RKO (cell line): ENCODE measurements at regions not wholly inside any gene's neighbourhood (a gene's known extent, or its start where the extent isn't known, plus 50 kb on each side); places are given as distances from the start of the nearest gene placed in this dataset.
A peak's percentile ranks its signal among the peaks of the same experiment; 100 is the strongest.
"Not testable (repeated sequence)": the region's sequence is repeated elsewhere in the genome, so short reads cannot be mapped to it uniquely, and the experiment has no call there.

ENCODE experiments used
- DNase-seq: peaks from one replicate; pipeline ENCODE4 v3.0.0-alpha.2; 2016; ENCODE audit warnings: low spot score

- not testable (repeated sequence) for DNase-seq
Measured at GRCh38 chr1:188749275-188749674, 1728.4 kb downstream of the BRINP3 start.

GRCh38 chr1:188752027-188752426 lies 1725.6 kb downstream of the BRINP3 start:
- DNase-seq: not testable (repeated sequence)

- DNase-seq: not testable (repeated sequence)
Measured at GRCh38 chr1:188757747-188758146, 1719.9 kb downstream of the BRINP3 start.

DNA sequence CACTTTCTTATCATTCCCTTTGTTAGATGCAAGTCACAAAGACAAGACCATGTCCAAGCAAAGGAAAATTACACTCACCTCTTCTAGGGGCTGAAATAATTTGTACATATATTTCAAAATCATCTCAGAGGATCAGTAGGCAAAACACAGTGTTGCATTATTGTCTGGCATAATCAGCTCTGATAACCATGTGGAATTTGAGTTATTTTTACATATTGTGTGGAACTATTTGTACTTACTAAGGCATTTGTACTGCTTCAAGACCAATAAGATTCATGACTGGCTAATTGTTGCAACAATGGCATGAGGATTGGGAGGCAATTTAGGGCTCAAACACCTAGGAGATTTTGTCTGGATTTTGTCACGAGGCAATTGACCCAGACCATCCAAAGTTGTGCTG lies 1716.4 kb downstream of the BRINP3 start:
- DNase-seq: no peak

DNA sequence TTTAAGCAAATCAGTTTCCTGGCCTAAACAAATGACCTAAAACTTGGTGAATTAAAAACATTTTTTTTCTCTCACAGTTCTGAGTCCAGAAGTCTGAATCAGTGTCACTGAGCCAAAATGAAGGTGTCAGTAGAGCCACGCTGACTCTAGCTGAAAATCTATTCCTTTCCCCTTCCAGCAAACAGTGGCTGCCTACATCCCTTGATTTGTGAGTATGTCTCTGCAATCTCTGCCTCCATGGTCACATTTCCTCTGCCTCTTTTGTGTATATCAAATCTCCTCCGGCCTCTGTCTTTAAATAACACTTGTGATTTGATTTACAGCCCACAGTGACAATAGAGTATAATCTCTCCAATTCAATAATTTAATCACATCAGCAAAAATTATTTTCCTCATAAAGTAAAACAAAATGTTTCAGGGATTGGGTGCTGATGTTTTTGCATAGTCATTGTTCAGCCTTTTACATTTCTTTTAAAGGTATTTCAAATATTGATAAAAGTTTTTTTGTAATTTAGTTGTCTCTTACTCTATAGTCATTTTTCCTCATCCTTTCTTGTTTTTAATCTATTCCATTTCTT lies 1715.4 kb downstream of the BRINP3 start:
- no peak for DNase-seq

GRCh38 chr1:188763541-188763940 lies 1714.1 kb downstream of the BRINP3 start:
- DNase-seq: no peak

GRCh38 chr1:188769181-188769580 lies 1708.5 kb downstream of the BRINP3 start:
- DNase-seq: no peak

DNA sequence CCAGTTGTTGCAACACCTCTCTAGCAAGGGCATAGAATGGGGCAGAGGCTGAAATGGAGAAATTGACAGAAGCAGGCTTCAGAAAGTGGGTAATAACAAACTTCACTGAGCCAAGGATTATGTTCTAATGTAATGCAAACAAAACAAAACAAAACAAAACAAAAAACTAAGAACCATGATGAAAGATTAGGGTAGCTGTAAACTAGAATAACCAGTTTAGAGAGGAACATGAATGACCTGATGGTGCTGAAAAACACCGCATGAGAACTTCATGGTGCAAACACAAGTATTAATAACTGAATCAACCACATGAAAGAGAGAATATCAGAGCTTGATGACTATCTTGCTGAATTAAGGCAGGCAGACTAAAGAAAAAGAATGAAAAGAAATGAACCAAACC lies 1707.7 kb downstream of the BRINP3 start:
- DNase-seq: no peak

DNA sequence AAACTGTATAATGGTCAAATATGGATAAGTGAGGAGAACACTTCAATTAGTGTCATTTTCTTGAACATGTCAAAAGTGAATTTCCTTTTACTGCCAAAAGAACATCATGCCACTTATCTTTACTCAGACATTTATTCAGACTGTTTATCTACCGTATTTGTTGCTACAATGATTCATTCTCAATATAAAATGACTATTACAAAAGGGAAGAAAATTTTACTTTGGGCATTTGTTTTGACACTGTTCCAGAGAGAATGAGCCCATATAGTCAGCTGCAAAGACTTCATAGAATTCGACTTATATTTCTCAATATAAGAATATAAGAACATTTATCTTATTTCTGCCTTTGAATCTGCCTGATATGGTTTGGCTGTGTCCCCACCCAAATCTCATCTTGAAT lies 1699.1 kb downstream of the BRINP3 start:
- DNase-seq: no peak

DNA sequence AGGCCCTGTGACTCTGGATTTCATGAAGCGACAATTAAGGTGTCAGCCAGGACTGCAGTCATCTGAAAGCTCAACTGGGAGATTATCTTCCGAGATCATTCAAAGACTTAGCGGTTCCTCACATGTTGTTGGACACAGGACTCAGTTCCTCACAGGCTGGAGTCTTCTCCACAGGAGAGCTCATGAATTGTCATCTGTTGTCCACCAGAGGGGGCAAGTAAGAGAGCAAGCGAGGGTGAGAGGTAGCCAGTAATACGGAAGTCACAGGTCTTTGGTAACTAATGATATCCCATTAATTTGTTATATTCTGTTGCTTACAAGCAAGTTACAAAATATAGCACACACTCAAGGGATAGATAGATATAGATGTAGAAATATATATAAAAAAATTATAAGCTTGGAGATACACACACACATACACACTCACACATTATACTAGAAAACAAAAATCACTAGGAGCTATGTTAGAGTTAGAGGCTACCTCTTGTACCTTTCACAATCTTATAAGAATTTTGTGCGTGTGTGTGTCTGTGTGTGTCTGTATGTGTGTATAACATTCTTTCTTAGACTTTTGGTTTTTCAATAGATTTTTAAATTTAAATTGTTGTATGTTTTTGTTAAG lies 1695.3 kb downstream of the BRINP3 start:
- peak; percentile 55 for DNase-seq

- DNase-seq: no peak
Measured at GRCh38 chr1:188794969-188795368, 1682.7 kb downstream of the BRINP3 start.

DNA sequence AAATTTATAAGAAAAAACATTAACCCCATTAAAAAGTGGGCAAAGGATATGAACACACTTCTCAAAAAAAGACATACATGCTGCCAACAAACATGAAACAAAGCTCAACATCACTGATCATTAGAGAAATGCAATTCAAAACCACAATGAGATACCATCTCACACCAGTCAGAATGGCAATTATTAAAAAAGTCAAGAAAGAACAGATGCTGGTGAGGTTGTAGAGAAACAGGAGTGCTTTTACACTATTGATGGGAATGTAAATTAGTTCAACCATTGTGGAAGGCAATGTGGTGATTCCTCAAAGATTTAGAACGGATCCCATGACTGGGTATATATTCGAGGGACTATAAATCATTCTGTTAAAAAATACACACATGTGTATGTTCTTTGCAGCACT lies 1665.5 kb downstream of the BRINP3 start:
- not testable (repeated sequence) for DNase-seq

- DNase-seq: not testable (repeated sequence)
Measured at GRCh38 chr1:188812836-188813573, 1664.7 kb downstream of the BRINP3 start.

GRCh38 chr1:188817814-188818213 lies 1659.8 kb downstream of the BRINP3 start:
- no peak for DNase-seq

DNA sequence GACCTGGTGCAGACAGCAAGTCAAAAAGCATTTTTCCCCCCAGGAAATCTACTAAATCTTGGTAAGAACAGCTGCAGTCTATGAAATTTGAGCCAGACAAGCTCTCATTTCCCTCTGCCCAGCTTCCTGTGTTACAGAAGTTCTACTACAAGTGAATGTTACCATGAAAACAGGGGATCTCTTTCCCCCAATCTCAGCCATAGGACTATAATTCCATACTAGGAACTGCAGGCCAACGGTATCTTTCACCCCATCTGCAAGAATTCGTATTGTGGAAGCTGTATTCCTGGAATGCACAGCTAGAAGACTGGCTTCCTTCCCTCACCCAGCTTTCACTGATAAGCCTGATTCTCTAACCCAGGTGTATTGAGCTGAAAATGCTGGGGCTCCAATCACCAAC lies 1655.4 kb downstream of the BRINP3 start:
- DNase-seq: no peak

- no peak for DNase-seq
Measured at GRCh38 chr1:188825471-188825870, 1652.2 kb downstream of the BRINP3 start.

DNA sequence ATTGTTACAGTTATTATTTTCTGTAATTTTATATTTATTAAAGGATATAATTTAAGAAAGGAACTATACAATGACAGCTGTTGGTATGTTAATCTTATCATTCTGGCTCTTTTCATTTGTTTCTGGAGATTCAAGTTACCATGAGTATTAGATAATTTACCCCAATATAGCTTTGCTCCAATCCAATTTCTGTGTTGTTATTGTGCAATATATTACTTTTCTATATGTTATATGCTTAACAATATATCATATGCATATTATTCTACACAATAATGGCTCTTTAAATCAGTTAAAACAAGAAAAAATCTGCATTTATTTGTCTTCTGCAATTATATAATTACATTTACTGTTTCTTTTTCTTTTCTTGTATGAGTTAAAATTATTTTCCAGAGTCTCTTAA lies 1650.9 kb downstream of the BRINP3 start:
- no peak for DNase-seq

DNA sequence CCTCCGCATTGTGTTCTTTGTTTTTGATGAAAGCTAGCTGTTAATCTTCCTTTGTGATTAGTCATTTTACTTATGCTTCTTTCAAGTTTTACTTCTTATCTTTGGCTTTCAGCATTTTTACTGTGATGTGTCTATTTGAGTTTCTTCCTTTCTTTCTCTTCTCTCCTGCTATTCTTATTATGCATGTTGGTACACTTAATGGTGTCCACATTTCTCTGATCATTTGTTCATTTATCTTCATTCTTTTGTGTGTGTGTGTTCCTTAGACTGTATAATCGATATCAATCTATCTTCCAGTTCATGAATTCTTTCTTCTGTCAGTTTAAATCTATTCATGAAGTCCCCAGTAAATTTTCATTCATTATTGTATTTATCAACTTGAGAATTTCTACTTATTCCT lies 1650.3 kb downstream of the BRINP3 start:
- DNase-seq: no peak

DNA sequence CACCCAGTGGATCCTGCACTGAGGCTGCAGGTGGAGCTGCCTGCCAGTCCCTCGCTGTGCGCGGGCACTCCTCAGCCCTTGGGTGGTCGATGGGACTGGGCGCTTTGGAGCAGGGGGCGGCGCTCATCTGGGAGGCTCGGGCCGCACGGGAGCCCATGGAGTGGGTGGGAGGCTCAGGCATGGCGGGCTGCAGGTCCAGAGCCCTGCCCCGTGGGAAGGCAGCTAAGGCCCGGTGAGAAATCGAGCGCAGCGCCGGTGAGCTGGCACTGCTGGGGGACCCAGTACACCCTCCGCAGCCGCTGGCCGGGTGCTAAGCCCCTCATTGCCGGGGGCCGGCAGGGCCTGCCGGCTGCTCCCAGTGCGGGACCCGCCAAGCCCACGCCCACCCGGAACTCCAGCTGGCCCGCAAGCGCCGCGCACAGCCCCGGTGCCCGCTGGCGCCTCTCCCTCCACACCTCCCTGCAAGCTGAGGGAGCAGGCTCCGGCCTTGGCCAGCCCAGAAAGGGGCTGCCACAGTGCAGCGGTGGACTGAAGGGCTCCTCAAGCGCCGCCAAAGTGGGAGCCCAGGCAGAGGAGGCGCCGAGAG lies 1636.5 kb downstream of the BRINP3 start:
- DNase-seq: not testable (repeated sequence)

DNA sequence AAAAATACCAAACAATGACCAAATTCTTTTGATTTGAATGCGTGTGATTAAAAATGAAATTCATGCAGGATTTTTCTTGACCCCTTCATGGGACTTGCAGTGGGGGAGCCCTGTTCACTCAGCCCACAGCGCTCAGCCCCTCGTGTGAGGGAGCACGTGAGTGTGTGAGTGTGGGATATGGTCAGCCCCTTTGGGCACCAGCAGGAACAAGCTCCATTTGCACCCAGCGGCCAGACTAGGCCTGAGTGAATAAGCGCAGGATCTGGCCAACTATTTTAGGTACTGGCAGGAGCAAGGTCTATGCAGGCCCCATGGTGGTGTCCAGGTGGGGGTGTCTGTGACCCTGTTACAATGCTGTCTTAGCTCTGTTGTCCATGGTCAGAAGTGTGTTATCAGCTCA lies 1631.2 kb downstream of the BRINP3 start:
- DNase-seq: no peak

DNA sequence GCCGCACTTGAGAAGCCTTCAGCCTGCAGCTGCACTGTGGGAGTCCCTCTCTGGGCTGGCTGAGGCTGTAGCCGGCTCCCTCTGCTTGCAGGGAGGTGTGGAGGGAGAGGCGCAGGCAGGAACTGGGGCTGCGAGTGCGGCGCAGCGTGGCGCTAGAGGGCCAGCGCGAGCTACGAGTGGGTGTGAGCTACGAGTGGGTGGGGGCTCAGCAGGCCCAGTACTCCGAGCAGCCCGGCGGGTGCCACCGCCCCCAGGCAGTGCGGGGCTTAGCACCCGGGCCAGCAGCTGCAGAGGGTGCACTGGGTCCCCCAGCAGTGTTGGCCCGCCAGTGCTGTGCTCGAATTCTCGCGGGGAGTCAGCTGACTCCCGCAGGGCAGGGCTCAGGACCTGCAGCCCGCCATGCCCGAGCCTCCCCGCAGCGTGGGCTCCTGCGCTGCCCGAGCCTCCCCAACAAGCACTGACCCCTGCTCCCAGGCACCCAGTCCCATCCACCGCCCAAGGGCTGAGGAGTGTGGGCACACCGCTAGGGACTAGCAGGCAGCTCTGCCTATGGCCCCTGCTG lies 1620.1 kb downstream of the BRINP3 start:
- DNase-seq: no peak

DNA sequence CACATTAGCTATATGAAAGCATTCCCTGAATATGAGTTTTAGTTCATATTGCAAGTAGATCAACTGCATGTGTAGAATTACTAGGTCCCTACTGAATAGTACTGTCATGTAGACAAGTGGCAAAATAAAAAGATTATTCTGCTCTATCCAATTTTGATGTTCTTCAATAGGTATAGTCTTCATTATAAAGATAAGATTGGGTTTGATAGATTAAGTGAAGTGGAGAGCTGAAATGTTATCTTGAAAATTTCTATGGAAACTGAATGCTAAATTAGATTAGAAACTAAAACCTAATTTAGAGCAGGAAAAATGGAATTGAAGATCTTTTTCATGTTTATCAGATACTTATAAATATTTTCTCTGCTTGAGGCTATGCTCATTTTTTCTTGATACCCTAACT lies 1610.0 kb downstream of the BRINP3 start:
- DNase-seq: no peak

- no peak for DNase-seq
Measured at GRCh38 chr1:188871164-188871563, 1606.5 kb downstream of the BRINP3 start.
